Transverse colon (tissue), 4 donors: ENCODE measurements at regions not wholly inside any gene's neighbourhood (a gene's known extent, or its start where the extent isn't known, plus 50 kb on each side); places are given as distances from the start of the nearest gene placed in this dataset.

Experiments used
- EP300 ChIP-seq: sonication (generic); formaldehyde crosslinking; IDR thresholded peaks from one replicate; pipeline ENCODE4 v1.6.1; 2017; ENCODE audit warnings: antibody characterized with exemption, low read depth
- POLR2A ChIP-seq: fragments of 450-650 bp; IDR thresholded peaks from one replicate; pipeline ENCODE4 v1.6.1; 2016; ENCODE audit warnings: antibody characterized with exemption, mild to moderate bottlenecking, moderate library complexity
- POLR2AphosphoS5 ChIP-seq, 3 donors: sonication (generic); formaldehyde crosslinking; IDR thresholded peaks; one replicate each; pipeline ENCODE4 v1.6.1; 2016; ENCODE audit warnings: antibody characterized with exemption in 3 of 3
- TF ChIP-seq, protein P1 (sequence below), 5 experiments: fragments of 200-600 bp in 3 of 5; fragments of 450-650 bp in 2 of 5; sonication (generic) in 3 of 5; IDR thresholded peaks; 1 replicate in 2 of 5; 2 replicates in 3 of 5; pipeline ENCODE4 v1.5.1; 2016 to 2017; ENCODE audit warnings: antibody characterized with exemption in 5 of 5, inconsistent platforms in 3 of 5, mild to moderate bottlenecking in 2 of 5, moderate library complexity in 1 of 5

DNA sequence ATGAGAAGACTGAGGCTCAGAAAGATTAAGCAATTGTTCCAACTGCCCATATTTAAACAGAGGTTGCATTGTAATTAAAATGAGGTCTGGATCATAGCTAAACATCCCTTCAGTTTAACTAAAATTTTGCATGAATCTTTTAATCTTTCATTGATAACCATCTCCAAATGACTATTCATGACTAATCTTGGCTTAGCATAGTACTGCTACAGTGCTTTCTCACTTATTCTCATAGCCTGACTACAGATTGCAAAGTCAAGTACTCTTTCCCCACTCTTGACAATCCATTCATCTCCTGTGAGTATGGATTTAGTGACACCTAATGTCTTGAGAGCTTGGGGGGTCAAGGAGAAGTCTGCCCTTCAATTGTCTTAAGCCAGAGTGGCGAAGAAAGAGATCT lies 258.4 kb downstream of the RFC3 start:
- TF ChIP-seq, protein P1, sequence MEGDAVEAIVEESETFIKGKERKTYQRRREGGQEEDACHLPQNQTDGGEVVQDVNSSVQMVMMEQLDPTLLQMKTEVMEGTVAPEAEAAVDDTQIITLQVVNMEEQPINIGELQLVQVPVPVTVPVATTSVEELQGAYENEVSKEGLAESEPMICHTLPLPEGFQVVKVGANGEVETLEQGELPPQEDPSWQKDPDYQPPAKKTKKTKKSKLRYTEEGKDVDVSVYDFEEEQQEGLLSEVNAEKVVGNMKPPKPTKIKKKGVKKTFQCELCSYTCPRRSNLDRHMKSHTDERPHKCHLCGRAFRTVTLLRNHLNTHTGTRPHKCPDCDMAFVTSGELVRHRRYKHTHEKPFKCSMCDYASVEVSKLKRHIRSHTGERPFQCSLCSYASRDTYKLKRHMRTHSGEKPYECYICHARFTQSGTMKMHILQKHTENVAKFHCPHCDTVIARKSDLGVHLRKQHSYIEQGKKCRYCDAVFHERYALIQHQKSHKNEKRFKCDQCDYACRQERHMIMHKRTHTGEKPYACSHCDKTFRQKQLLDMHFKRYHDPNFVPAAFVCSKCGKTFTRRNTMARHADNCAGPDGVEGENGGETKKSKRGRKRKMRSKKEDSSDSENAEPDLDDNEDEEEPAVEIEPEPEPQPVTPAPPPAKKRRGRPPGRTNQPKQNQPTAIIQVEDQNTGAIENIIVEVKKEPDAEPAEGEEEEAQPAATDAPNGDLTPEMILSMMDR (IDR thresholded peaks at IDR 0.05): no peak
- TF ChIP-seq EP300: no peak
- no peak for TF ChIP-seq POLR2A
- no peak for TF ChIP-seq POLR2AphosphoS5 (IDR thresholded peaks at IDR 0.05)
